H1 (cell line): ENCODE measurements at regions not wholly inside any gene's neighbourhood (a gene's known extent, or its start where the extent isn't known, plus 50 kb on each side); places are given as distances from the start of the nearest gene placed in this dataset.

Experiments used
- CTCF ChIA-PET: fragments of 300-600 bp; sonication (Branson Sonifier 250); formaldehyde crosslinking; loops from one replicate; lab custom pipeline; 2021; ENCODE audit not compliant: partially characterized antibody; lab: Charles Lee
- POLR2A ChIA-PET: fragments of 300-600 bp; sonication (Branson Sonifier 250); formaldehyde crosslinking; loops from one replicate; lab custom pipeline; 2021; ENCODE audit warnings: inconsistent platforms; ENCODE audit not compliant: partially characterized antibody; lab: Charles Lee
- DNase-seq, 2 experiments: peaks; one replicate each; pipeline versions ENCODE4 v3.0.0 to v3.0.0-alpha.2; 2010 to 2022; ENCODE audit warnings: low spot score in 2 of 2, low read depth in 1 of 2, mixed read lengths in 1 of 2
- FAIRE-seq: peaks from 2 replicates; lab custom pipeline; 2011; peaks lifted over from hg19 to GRCh38; lab: Jason Lieb, UNC
- H2AFZ ChIP-seq: 2 replicates; pipeline ENCODE4 v1.8.1; 2012; ENCODE audit warnings: low read length, inconsistent platforms
- H2AK5ac ChIP-seq: 2 replicates; pipeline ENCODE4 v1.6.1; 2013; ENCODE audit warnings: low read depth, low read length
- H2BK120ac ChIP-seq: replicated peaks from 2 replicates; pipeline ENCODE3; 2013; ENCODE audit warnings: low read depth, low read length, inconsistent platforms
- H2BK12ac ChIP-seq: 2 replicates; pipeline ENCODE4 v1.6.1; 2013; ENCODE audit warnings: low read depth, low read length
- H2BK15ac ChIP-seq: 2 replicates; pipeline ENCODE4 v1.6.1; 2013; ENCODE audit warnings: low read length
- H2BK20ac ChIP-seq: 2 replicates; pipeline ENCODE4 v1.6.1; 2013; ENCODE audit warnings: low read length
- H2BK5ac ChIP-seq: 2 replicates; pipeline ENCODE4 v1.6.1; 2013; ENCODE audit warnings: low read depth, low read length
- H3K14ac ChIP-seq: 2 replicates; pipeline ENCODE4 v1.6.1; 2013; ENCODE audit warnings: inconsistent platforms; ENCODE audit not compliant: insufficient read length
- H3K18ac ChIP-seq: 2 replicates; pipeline ENCODE4 v1.6.1; 2013; ENCODE audit warnings: low read length; ENCODE audit errors: extremely low read depth
- H3K23ac ChIP-seq: 2 replicates; pipeline ENCODE4 v1.6.1; 2013; ENCODE audit warnings: inconsistent platforms; ENCODE audit not compliant: insufficient read length
- H3K23me2 ChIP-seq: 2 replicates; pipeline ENCODE4 v1.6.1; 2013; ENCODE audit warnings: low read depth, low read length
- H3K27ac ChIP-seq: 2 replicates; pipeline ENCODE4 v1.6.1; 2011; ENCODE audit warnings: low read depth, low read length, inconsistent platforms
- H3K27me3 ChIP-seq, 4 experiments: replicated peaks in 1 of 4; 1 replicate in 1 of 4; 2 replicates in 3 of 4; pipeline versions ENCODE4 v1.6.1 to v1.8.1; 2011 to 2013; ENCODE audit warnings: low read length in 3 of 4, mild to moderate bottlenecking in 3 of 4, inconsistent platforms in 2 of 4, mixed read lengths in 2 of 4, moderate library complexity in 1 of 4; ENCODE audit not compliant: control insufficient read depth in 3 of 4, insufficient read depth in 3 of 4; ENCODE audit errors: extremely low read depth in 1 of 4
- H3K36me3 ChIP-seq, 4 experiments: 2 replicates each; pipeline versions ENCODE4 v1.6.1 to v1.8.1; 2011 to 2013; ENCODE audit warnings: mild to moderate bottlenecking in 4 of 4, low read length in 3 of 4, moderate library complexity in 2 of 4, control low read depth in 1 of 4, inconsistent platforms in 1 of 4; ENCODE audit not compliant: insufficient read depth in 4 of 4, control insufficient read depth in 2 of 4
- H3K4ac ChIP-seq: replicated peaks from 2 replicates; pipeline ENCODE3; 2013; ENCODE audit warnings: low read length, low read depth, mixed read lengths, inconsistent platforms; ENCODE audit not compliant: insufficient read length
- H3K4me1 ChIP-seq, 4 experiments: replicated peaks in 1 of 4; 1 replicate in 1 of 4; 2 replicates in 3 of 4; pipeline versions ENCODE4 v1.6.1 to v1.8.1; 2011 to 2013; ENCODE audit warnings: low read length in 3 of 4, inconsistent platforms in 2 of 4, mixed read lengths in 1 of 4; ENCODE audit not compliant: insufficient read depth in 4 of 4, control insufficient read depth in 3 of 4
- H3K4me2 ChIP-seq, 2 experiments: 2 replicates each; pipeline versions ENCODE4 v1.6.1 to v1.8.1; 2011 to 2013; ENCODE audit warnings: low read depth in 2 of 2, low read length in 2 of 2, control low read depth in 1 of 2, inconsistent platforms in 1 of 2, mild to moderate bottlenecking in 1 of 2; ENCODE audit not compliant: insufficient read depth in 1 of 2
- H3K4me3 ChIP-seq, 4 experiments: fragments of 200-600, 300-600 bp in 1 of 4; sonication (generic), shearing (Covaris generic), sonication (Bioruptor Twin) in 1 of 4; 2 replicates each; pipeline versions ENCODE4 v1.5.1 to v1.8.1; 2011 to 2016; ENCODE audit warnings: low read length in 4 of 4, low read depth in 3 of 4, control low read depth in 2 of 4, inconsistent platforms in 2 of 4, mild to moderate bottlenecking in 2 of 4, mixed read lengths in 1 of 4, moderate library complexity in 1 of 4; ENCODE audit not compliant: insufficient read depth in 2 of 4; ENCODE audit errors: extremely low read depth in 1 of 4
- H3K56ac ChIP-seq: replicated peaks from 2 replicates; pipeline ENCODE3; 2013; ENCODE audit warnings: low read depth, mild to moderate bottlenecking, mixed read lengths, low read length, inconsistent platforms; ENCODE audit not compliant: insufficient read length
- H3K79me1 ChIP-seq: 2 replicates; pipeline ENCODE4 v1.6.1; 2013; ENCODE audit warnings: low read depth, low read length, control low read depth
- H3K79me2 ChIP-seq, 2 experiments: 2 replicates each; pipeline versions ENCODE4 v1.6.1 to v1.8.1; 2012 to 2013; ENCODE audit warnings: low read length in 2 of 2, mild to moderate bottlenecking in 2 of 2, inconsistent platforms in 1 of 2; ENCODE audit not compliant: insufficient read depth in 2 of 2, control insufficient read depth in 1 of 2
- H3K9ac ChIP-seq, 4 experiments: replicated peaks in 1 of 4; 1 replicate in 1 of 4; 2 replicates in 3 of 4; pipeline versions ENCODE4 v1.6.1 to v1.8.1; 2011 to 2013; ENCODE audit warnings: low read depth in 3 of 4, low read length in 3 of 4, control low read depth in 2 of 4, mild to moderate bottlenecking in 2 of 4, moderate library complexity in 2 of 4, inconsistent platforms in 1 of 4; ENCODE audit errors: extremely low read depth in 1 of 4
- H3K9me3 ChIP-seq, 2 experiments: 2 replicates each; pipeline versions ENCODE4 v1.6.1 to v1.8.1; 2012 to 2013; ENCODE audit warnings: mild to moderate bottlenecking in 2 of 2, moderate library complexity in 2 of 2, control low read depth in 1 of 2, inconsistent platforms in 1 of 2, low read depth in 1 of 2, low read length in 1 of 2, mixed read lengths in 1 of 2; ENCODE audit not compliant: insufficient read depth in 2 of 2
- H4K20me1 ChIP-seq, 2 experiments: replicated peaks in 1 of 2; 2 replicates each; pipeline versions ENCODE3 to v1.8.1; 2011 to 2013; ENCODE audit warnings: inconsistent platforms in 2 of 2, low read length in 2 of 2, mild to moderate bottlenecking in 1 of 2; ENCODE audit not compliant: insufficient read depth in 2 of 2, control insufficient read depth in 1 of 2
- H4K5ac ChIP-seq: 2 replicates; pipeline ENCODE4 v1.6.1; 2013; ENCODE audit warnings: low read length, low read depth, mixed read lengths, inconsistent platforms; ENCODE audit not compliant: insufficient read length
- H4K8ac ChIP-seq: 2 replicates; pipeline ENCODE4 v1.8.0; 2013; ENCODE audit warnings: mild to moderate bottlenecking, moderate library complexity, low read length, inconsistent platforms; ENCODE audit not compliant: insufficient read depth; ENCODE audit errors: extremely low read depth
- H4K91ac ChIP-seq: replicated peaks from 2 replicates; pipeline ENCODE3; 2013; ENCODE audit warnings: low read length, mixed read lengths, inconsistent platforms; ENCODE audit not compliant: insufficient read length
- CEBPB ChIP-seq: IDR thresholded peaks from 2 replicates; pipeline ENCODE4 v1.6.1; 2012; ENCODE audit warnings: low read depth, low read length
- E2F6 ChIP-seq: IDR thresholded peaks from 2 replicates; pipeline ENCODE4 v1.6.1; 2012; ENCODE audit warnings: inconsistent platforms
- MAFK ChIP-seq: IDR thresholded peaks from 2 replicates; pipeline ENCODE4 v1.6.1; 2012; ENCODE audit warnings: low read depth, mild to moderate bottlenecking, improper control_type of control experiment, low read length
- RAD21 ChIP-seq, 2 experiments: IDR thresholded peaks in 1 of 2; conservative IDR thresholded peaks in 1 of 2; 2 replicates each; pipeline ENCODE4 v1.6.1; 2011; ENCODE audit warnings: low read depth in 2 of 2, low read length in 2 of 2, improper control_type of control experiment in 1 of 2, inconsistent platforms in 1 of 2, mild to moderate bottlenecking in 1 of 2, moderate library complexity in 1 of 2
- TAF7 ChIP-seq: optimal IDR thresholded peaks from 2 replicates; pipeline ENCODE3; 2011; ENCODE audit warnings: low read depth, mild to moderate bottlenecking, inconsistent platforms, low read length, moderate library complexity, borderline replicate concordance
- TBP ChIP-seq: IDR thresholded peaks from 2 replicates; pipeline ENCODE4 v1.6.1; 2011; ENCODE audit warnings: low read depth, low read length, improper control_type of control experiment
- TEAD4 ChIP-seq: IDR thresholded peaks from 2 replicates; pipeline ENCODE4 v1.6.1; 2012; ENCODE audit warnings: low read depth, low read length, inconsistent platforms, mixed read lengths
- whole genome bisulfite sequencing, 2 experiments: shearing (Covaris generic) in 1 of 2; methylation state at CpG; one replicate each; pipeline versions ENCODE4 v1.1.6 to v1.1.7; 2013 to 2015; ENCODE audit warnings: low lambda C conversion rate in 2 of 2, mixed read lengths in 2 of 2, inconsistent platforms in 1 of 2, low coverage in 1 of 2, missing lambda C conversion rate in 1 of 2; ENCODE audit not compliant: insufficient replicate concordance in 2 of 2, insufficient coverage in 1 of 2, insufficient read length in 1 of 2; ENCODE audit errors: extremely low coverage in 1 of 2, missing lambda C conversion rate in 1 of 2; 5-methylcytosine and 5-hydroxymethylcytosine counted together
- TF ChIP-seq, protein P1 (sequence below): IDR thresholded peaks from 2 replicates; pipeline ENCODE4 v1.6.1; 2011; ENCODE audit warnings: low read length, improper control_type of control experiment

- Histone ChIP-seq H2BK120ac (no peak overlapping the region), H3K27ac (no peak overlapping the region), H2AK5ac (no peak overlapping the region), H4K5ac (no peak overlapping the region), H3K4me3 (no peak overlapping the region), H3K4me2 (no peak overlapping the region), H3K4me1 (no peaks in the 10 kb centered on the region), H2BK5ac (no peak overlapping the region), H3K4ac (no peak overlapping the region), H3K9me3 (no peaks in the 10 kb centered on the region), H4K20me1 (no peaks in the 10 kb centered on the region), H3K9ac (no peak overlapping the region), H2BK20ac (no peak overlapping the region), H4K91ac (no peak overlapping the region), H3K23ac (no peak overlapping the region), H3K14ac (no peak overlapping the region), H3K79me1 (no peaks in the 10 kb centered on the region), H2BK15ac (no peak overlapping the region), H2AFZ (no peak overlapping the region), H4K8ac (no peak overlapping the region), H3K79me2 (no peaks in the 10 kb centered on the region), H3K36me3 (no peaks in the 10 kb centered on the region), H3K23me2 (no peaks in the 10 kb centered on the region), H2BK12ac (no peak overlapping the region), H3K56ac (no peak overlapping the region), H3K18ac (no peak overlapping the region), H3K27me3 (no peaks in the 10 kb centered on the region)
- DNase-seq: no peak
- TF ChIP-seq TBP (no peak), TAF7 (no peak), RAD21 (IDR thresholded peaks at IDR 0.05 in 1 of 2, conservative IDR thresholded peaks at IDR 0.05 in 1 of 2; ENCODE audit: low read depth in 2 of 2, low read length in 2 of 2) (no peak), CEBPB (peak; percentile 27; the same call in 1 of the 2 replicates), TEAD4 (peak; percentile 22; the same call in 1 of the 2 replicates), MAFK (no peak), E2F6 (no peak)
- TF ChIP-seq, protein P1, sequence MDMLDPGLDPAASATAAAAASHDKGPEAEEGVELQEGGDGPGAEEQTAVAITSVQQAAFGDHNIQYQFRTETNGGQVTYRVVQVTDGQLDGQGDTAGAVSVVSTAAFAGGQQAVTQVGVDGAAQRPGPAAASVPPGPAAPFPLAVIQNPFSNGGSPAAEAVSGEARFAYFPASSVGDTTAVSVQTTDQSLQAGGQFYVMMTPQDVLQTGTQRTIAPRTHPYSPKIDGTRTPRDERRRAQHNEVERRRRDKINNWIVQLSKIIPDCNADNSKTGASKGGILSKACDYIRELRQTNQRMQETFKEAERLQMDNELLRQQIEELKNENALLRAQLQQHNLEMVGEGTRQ: no peak
- POLR2A ChIA-PET: no interaction called here
- 90% methylated on average over 4 of the region's 4 CpGs; no CpG with 5 or more reads in 1 of the 2 experiments for WGBS, 2 experiments
- FAIRE-seq: no peak
- CTCF ChIA-PET: interaction anchor here (0.6 kb wide), 1 partner anchor 1577 kb away, joined by 3 read pairs; no protein-coding TSS in a partner anchor
Measured at GRCh38 chr4:19301527-19301926, 950.2 kb upstream of the SLIT2 start.
